ENCODE measurements at regions not wholly inside any gene's neighbourhood (a gene's known extent, or its start where the extent isn't known, plus 50 kb on each side); places are given as distances from the start of the nearest gene placed in this dataset.

GRCh38 chr11:11733246-11733747 is 108.5 kb upstream of the USP47 start:
- TF ChIP-seq POLR2A (IDR thresholded peaks at IDR 0.05) = no peak
- no peak for TF ChIP-seq POLR2AphosphoS5 (IDR thresholded peaks at IDR 0.05)
